CD4-positive, alpha-beta T cell treated with Interleukin-15 for 1 hour (primary cell): ENCODE measurements at regions not wholly inside any gene's neighbourhood (a gene's known extent, or its start where the extent isn't known, plus 50 kb on each side); places are given as distances from the start of the nearest gene placed in this dataset.

Source experiments
- DNase-seq: peaks from one replicate; pipeline ENCODE4 v3.0.0-alpha.2; 2020

DNA sequence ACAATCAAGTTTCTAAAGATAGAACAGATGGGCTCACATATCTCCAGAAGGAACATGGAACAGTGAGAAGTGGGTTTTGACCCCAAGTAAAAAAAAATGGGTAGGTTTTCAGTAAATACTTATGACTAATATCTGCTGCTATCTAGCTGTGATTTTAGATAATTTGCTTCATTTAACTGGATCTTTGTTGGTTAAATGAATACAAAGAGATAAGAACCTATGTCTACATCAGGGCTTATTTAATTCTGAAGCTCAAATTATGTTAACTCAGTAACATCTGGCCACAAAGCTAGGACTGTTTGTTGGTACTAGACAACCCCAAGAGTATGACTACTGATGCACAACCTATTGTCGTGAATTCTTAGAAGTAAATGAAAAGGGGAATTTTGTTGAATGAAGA, 144.4 kb upstream of the SESN3 start:
- DNase-seq = no peak

DNA sequence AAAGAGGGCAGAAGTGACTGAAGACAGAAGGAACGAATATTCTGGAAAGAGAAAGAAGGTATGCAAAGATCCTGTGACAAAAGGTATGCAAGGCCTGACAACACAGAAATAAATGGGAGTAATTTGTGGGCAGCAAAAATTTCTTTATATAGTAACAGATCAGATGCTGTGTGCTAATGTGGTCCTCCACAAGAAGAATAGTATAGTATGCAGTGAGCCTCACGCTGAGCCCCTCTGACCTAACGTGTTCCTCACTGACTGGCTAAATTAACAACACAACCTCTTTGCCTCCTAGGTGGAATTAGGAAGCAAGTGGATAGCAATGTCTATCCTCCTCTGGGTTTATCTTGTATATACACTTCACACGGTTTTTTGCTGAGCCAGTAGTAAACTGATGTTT, 143.1 kb upstream of the SESN3 start:
- DNase-seq = no peak

DNA sequence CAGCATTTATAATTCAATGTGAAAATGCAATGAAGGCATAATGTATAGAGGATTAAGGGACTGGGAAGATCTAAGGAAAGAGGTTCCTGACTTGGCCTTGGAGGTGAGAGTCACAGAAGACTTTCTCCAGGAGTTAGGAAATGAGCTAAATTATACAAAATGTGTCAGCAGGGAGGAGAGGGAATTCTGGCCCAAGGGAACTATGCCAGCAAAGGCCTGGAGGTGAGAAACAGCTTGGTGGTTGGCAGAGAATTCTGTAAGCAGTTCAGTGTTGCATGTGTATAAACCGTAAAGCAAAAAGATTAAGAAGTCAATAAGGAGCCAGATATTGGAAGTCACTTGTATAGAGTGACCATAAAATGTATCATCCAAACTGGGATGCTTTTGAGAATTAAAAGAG, 142.2 kb upstream of the SESN3 start:
- no peak for DNase-seq

DNA sequence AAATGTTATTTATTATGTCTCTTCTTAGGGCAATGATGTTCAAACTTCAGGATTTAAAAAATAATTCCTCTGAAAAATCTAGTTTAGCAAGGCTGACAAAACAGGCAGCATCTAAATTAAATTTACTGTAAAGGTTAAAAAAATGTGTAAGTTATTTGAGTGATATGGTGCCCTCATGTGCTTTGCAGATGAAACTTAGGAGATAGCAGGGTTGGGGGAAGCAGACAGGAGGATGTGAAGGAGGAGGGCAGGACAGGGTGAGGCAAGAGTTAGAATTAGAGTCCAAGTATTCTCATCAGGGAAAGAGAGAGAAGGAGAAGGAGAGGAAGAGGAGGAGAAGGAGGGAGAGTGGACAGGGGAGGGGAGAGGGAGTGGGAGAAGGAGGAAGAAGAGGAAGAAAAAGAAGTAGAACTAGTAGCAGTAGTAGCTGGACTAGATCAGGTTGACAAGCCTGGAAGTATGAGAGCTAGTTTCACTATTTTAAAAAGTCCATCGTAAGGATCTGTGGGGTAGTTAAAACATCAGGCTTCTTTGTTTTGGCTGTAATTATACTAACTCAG, 141.2 kb upstream of the SESN3 start:
- DNase-seq = no peak

DNA sequence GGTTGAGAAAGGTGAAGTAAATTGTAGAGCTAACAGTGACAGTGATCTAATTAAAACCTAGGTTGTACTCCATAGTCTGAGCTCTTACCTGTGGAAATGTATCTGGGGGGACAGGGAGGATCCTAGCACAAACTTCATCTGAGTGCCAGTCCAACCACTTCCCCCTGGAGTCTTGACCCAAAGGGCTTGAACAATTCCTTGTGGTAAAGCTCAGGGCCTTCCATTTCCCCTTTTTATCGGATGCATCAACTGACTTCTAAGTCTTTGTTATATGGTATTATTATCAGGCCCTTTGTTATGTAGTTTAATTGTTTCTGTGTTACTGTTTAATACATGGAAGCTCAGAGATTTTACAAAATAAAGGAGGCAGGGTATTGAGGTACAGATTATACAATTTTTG, 140.2 kb upstream of the SESN3 start:
- no peak for DNase-seq

DNA sequence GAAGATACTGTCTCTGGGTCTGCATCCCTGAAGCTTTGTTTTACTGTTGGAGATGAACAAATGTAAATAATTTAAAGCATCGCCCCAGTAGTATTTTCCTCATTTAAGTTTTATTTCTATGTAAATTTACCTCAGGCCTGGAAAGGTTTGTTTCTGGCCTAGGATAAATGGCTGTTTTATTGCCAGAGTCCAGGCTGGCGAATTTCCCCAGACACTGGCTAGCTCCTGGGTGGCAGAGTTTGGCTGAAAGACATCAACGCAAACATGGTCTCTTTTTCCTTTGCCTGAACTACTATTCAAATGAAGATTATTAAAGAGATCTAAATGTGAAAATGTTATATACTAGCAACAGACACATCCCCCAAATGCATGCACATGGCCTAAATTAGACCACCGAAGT, 136.7 kb upstream of the SESN3 start:
- no peak for DNase-seq

DNA sequence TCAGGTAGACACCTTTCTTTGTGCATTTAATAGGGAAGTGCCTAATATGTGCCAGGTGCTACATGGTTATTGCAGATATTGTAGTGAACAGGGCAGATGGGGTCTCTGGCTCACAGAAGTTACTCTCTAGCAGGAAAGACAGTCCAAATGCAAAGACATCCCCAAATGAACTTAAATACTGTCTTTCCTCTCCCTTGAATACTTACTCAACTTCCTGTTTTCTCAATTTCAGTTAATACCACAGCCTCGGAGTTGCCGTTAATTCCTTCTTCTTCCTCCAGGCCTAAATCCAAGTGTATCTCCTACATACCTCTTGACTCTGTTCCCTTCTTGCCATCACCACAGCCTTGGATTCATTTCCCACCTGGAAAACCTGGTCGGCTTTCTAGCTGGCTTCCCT, 134.3 kb upstream of the SESN3 start:
- no peak for DNase-seq

DNA sequence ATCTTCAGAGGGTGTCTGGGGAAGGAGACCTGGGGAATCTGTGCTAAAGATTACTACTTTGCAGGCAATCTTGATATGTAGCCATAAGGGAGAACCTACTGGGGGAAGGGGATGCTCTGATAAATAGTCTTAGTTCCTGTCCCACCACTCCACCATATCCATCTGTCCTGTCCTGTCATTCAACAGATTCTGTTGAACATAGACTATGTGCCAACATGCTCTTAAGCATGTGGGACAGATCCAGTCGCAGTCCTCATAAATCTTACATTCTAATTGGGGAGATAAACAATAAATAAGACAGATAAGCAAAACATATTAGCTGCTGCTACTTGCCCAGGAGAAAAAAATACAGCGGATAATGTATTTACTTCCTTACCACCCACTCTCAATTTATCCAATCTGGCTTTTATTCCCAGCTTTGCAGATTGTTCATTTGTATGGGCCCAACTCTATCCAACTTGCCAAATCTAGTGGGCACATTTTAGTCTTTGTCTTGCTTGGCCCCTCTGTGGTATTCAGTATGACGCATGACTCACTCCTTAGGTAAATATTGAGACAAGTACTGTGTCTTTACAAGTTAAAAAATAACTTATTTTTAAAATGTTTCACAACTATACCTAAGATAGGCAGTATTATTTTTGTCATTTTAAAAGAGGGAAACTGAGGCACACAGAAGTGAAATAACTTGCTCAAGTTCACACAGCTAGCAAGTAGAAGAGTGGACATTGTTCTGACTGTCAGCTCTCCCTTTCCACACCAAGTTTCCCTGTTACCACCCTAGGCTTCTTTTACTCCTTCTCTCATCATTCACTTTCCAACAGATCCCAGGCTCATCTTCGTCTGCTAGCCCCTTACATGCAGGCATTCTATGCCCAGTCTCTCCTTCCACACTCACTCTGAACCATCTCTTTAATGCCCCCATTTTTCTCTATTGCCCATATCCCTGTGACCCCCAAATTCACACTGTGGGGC, 133.6 kb upstream of the SESN3 start:
- no peak for DNase-seq

DNA sequence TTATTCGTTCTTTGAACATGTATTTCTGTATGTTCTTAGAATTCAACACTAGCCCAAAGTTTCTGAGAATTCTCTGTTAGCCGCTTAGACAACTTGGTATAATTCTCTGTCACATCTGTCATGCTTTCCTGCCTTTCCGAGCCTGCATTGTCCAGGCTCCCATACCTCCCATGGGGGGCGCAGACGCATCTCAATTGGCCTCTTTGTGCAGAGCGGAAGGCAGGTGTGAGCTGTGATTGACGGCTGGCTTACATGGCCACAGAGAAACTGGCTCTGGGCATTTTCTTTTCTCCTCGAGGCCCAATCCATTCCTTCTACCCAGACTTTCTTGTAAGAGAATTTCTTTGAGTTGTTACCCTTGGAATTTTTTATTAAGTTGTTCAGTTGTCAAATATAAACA, 132.7 kb upstream of the SESN3 start:
- DNase-seq = no peak

DNA sequence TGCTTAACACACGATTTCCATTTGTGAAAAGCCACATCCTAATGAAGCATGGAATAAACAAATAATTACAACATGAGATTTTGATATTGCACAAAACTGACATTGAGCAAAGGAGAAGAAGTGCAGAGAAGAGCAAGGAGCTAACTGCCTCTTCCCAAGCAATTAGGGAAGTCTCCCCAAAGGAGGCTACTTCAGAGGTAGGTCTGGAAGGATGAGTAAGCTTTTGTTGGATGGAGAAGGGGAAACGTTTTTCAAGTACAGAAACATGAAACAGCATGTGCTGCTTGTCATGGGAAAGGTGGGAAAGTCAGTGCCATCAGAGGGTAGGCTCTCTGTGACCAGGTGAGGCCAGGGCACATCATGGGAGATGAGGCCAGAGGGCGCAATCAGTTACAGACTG, 132.2 kb upstream of the SESN3 start:
- DNase-seq = no peak

DNA sequence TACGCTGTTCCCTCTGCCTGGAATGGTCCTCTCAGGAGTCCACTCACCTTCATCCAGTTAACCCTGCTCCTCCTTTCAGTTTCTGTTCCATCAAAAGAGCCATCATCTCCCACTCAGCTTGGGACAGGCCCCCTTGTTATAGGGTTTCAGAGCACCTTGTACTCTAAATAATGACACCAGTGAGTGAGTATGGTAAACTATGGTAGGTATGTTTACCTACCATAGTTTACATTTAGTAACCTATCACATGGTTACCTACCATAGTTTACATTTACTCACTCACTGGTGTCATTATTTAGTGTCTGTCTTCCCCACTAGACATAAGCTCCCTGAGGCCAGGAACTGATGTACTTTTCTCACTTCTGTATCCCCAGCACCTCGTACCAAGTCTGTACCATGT, 130.2 kb upstream of the SESN3 start:
- DNase-seq = no peak

DNA sequence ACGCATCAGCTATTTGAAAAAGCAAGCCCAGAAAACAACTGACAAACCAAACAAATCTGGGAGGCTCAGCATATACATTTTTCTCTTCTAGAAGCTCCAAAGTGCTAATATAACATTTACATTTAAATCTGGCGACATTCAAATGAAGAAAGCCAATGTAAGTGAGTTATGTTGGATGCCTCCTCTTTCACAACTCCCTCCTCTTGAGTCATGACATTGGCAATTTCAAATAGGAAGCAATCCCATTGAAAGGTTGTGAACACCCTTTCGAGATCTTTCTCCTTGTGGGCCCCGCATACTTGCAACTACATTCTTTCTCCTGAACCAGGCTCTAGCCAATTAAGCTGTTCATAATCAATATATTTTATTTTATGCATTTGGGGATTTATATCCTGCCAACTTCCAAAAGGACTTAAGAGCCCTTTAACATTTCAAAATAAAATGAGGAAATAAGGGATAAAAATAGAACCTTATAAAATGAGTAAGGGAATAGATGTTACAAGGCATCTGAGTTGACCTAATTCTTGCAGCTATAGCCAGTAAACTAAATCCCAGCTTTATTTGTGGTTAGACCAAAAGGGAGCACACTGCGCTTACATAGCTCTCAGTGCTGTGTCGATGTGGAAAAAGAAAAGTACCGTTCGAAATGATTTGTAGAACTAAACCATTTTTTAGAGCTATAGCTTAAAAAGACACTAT, 129.5 kb upstream of the SESN3 start:
- DNase-seq = no peak

DNA sequence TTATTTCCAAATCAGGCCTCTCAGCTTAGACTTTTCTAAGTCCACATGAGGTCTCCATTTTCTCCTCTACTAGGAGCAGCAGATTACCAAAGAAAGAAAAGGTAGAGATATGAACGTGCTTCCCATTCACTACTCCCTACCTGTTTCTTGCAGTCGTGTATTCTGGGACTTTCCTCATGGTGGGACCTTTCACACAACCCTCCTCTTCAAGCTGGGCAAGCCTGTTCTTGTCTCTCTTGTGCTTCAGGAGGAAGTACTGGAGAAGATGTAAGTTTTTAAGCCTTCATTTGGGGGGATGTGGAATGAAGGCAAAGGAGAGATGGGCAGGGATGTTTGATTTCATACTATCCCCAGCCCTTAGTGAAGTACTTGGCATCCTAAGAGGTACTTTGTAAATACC, 128.8 kb upstream of the SESN3 start:
- no peak for DNase-seq

DNA sequence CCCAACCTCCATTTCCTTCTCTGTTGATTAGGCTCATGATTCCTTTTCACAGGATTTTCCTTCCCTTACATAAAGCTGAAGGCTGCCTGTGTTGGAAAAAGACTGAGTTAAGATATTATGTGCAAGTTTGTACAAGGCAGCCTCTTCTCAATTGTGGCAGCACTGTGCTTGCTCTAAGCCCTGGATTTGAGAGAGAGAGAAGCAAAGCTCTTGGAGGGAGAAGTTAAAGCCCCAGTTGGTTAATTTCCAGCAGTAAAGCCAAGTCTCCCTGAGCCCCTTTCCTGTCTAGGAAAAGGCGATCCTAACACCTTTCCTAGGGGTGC, 128.3 kb upstream of the SESN3 start:
- DNase-seq = no peak

DNA sequence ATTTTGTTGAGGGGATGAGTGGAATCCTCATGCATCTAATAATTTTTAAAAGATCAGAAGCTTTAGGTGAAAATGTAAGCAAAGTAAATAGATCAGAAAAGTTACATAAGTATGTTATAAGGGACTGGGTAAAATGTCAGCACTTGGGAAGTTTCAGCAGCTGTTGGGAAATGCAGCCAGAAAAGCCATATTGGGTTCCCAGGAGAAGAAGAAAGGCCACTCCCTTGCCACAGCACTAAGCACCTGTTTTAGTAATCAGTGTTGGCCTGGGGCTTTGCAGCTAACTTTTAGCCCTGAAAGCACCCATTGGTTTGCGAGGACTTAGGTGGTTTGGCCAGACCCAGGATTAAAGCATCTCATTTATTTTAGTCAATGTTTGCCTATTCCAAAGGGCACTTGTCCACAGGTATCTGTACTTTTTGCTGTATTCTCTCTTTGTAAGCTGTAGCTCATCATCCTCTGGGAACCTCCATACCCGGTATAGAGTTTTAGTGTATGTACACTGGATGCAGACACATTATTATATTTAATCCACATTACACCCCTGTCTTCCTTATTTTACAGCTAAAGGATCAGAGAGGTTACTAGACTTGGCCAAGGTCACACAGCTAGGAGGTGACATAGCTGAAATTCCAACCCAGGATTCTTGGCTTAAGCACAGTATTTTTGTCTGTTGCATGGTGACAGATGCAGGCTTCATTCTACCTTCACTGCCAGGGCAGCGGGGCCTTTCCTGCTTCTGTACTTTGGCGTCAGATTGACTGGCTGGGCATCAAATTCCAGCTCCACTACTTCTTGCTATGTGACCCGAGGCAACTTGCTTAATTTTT, 127.7 kb upstream of the SESN3 start:
- DNase-seq = no peak

DNA sequence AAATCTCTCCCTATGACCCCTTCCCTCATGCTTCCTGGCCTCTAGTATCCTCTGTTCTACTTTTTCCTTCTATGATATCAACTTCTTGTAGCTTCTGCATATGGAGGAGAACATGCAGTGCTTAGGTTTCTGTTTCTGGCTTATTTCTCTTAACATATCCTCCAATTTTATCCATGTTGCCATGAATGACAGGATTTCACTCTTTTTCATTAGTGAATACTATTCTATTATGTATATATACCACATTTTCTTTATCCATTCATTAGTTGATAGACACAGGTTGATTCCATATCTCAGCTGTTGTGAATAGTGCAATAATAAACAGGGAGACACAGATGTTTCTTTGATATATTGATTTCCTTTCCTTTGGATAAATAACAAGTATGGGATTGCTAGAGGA, 123.3 kb upstream of the SESN3 start:
- DNase-seq = no peak

DNA sequence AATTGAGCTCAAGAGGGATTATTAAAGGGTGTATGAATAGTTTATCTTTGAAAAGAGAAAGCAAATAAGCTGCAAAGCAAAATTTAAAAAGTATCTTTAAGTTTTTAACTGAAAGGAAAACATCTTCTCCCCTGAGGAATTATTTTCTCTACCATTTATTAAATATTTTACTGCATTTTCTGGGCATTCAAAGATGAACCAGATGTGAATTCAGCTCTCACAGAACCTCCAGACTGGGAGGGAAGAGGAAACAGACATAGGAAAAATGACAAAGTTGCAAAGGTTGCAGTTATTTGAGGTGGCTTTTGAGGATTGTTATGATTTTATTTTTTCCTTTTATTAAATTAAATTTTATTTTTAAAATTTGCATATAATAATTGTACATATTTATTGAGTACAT, 122.7 kb upstream of the SESN3 start:
- DNase-seq = no peak

DNA sequence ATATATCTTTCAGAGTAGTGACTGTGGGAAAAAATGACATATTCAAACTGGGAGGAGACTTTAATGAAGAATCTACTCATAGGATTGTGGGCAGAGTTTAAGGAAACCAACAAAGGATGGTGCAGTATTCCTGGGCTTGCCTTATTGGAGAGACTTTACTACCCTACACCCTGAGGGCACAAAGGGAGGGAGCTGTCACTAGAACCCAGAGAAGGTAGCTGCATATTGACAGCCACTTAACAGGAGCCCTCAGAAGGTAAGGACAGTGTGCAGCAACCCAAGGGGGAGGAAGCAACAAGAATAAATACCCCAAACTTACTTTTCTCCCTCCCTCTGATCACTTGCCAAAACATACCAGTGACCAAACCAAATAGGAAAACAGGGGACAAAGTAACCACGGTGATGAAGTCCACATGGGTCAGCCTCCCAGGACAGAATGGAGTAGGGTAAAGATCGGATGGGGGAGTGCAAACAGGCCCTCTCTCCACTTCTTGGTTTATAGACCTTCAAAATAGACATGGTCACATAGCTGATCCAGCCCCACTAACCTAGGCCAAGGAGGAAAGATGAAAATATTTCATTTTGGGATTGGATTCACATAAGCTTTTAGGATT, 121.8 kb upstream of the SESN3 start:
- no peak for DNase-seq

DNA sequence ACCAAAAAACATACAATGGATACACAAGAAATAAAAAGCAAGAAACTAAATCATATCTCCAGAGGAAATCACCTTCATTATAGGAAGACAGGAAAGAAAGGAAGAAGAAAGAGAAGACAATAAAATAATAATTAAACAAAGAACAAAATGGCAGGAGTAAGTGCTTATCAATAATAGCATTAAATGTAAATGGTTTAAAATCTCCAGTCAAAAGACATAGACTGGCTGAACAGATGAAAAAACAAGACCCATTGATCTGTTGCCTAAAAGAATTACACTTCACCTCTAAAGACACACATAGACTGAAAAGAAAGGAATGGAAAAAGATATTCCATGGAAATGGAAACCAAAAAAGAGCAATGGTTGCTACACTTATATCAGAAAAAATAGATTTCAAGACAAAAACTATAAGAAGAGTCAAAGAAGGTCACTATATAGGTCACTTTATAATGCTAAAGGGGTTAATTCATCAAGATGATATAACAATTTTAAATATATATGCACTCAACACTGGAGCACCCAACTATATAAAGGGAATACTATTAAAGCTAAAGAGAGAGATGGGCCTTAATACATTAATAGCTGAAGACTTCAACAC, 118.4 kb upstream of the SESN3 start:
- no peak for DNase-seq

DNA sequence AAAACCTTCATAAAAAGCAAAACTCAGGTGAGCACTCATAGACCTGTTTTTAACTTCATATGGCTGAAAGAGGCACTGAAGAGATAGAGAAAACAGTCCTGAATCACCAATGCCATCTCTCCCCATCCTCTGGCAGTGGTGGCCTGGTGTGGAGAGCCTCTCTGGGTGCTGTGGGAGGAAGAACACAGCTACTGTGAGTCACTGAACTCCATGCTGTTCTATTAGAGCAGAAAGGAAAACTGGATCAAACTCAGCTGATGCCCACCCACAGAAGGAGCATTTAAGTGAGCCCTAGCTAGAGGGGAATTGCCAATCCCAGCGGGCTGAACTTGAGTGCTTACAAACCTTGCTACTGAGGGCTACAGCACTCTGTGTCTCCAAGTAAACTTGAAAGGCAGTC, 115.3 kb upstream of the SESN3 start:
- no peak for DNase-seq

DNA sequence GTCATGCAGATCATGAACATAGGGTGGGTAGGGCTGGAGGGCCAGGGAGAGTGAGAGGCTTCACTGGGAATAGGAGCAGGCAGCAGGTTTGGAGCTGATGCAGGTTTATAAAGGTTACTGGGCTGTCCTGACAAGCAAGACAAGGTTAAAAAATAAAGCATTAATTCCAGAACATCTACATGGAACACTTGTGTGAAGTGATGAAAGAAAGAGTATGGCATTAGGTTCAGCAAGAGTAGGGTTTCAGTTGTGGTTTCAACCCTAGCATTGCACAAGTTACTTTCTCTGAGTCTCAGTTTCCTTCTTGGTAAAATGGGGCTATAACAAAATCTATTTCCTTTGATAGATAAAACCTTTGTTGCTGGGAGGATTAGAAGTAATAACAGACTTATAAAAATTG, 114.6 kb upstream of the SESN3 start:
- DNase-seq = no peak

DNA sequence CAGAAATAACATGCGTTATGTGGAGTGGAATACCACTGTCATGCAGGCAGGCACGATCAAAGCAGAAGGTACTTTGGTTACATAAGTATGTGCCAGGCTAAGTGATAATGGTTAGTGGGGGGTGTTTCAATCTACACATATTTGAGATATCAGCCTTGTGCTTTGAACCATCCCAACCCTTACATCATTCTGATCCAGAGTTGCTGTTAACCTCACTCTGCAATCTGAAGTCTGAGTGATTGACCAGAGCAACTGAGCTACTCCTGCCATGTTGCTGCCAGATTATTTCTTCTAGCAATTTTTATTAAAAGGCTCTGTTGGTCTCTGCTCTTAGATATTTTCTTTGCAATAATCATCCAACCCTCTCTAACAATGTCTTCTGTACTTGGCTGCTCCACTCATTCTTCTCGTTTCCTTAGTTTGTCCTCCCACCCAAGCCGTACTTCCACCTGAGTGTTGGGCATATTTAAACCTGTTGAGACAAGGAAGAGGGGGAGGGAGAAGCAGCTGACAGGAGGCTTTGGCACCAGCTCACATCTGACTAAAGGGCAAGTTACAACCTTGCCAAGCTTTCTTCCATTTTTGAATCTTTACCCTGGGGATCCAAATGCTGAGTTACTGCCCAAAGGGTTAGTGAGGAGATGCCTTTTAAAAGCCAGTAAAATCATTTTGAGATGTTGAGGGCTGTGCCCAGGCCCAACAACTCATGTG, 114.1 kb upstream of the SESN3 start:
- DNase-seq = no peak
